Effector memory CD4-positive, alpha-beta T cell (primary cell): ENCODE measurements at regions not wholly inside any gene's neighbourhood (a gene's known extent, or its start where the extent isn't known, plus 50 kb on each side); places are given as distances from the start of the nearest gene placed in this dataset.

Experiments used
- DNase-seq, 3 donors: peaks; one replicate each; pipeline ENCODE4 v3.0.0-alpha.2; 2020
- H3K27ac ChIP-seq: 2 replicates; pipeline ENCODE4 v1.7.0; 2013; ENCODE audit warnings: mild to moderate bottlenecking, low read length, moderate library complexity; ENCODE audit not compliant: insufficient read depth, poor library complexity, severe bottlenecking
- H3K27me3 ChIP-seq: replicated peaks from 2 replicates; pipeline ENCODE4 v1.7.0; 2013; ENCODE audit warnings: mild to moderate bottlenecking, low read length; ENCODE audit not compliant: insufficient read depth, control insufficient read depth, poor library complexity, severe bottlenecking
- H3K36me3 ChIP-seq: 2 replicates; pipeline ENCODE4 v1.7.0; 2013; ENCODE audit warnings: mild to moderate bottlenecking, low read length, moderate library complexity; ENCODE audit not compliant: control insufficient read depth, insufficient read depth
- H3K4me1 ChIP-seq: 2 replicates; pipeline ENCODE4 v1.7.0; 2013; ENCODE audit warnings: low read length, mild to moderate bottlenecking; ENCODE audit not compliant: control insufficient read depth, insufficient read depth, poor library complexity, severe bottlenecking
- H3K4me3 ChIP-seq: 2 replicates; pipeline ENCODE4 v1.7.0; 2013; ENCODE audit warnings: low read length, low read depth, mild to moderate bottlenecking; ENCODE audit not compliant: insufficient read depth, poor library complexity, severe bottlenecking
- H3K9me3 ChIP-seq: 2 replicates; pipeline ENCODE4 v1.7.0; 2013; ENCODE audit warnings: mild to moderate bottlenecking, low read length, moderate library complexity; ENCODE audit not compliant: control insufficient read depth

DNA sequence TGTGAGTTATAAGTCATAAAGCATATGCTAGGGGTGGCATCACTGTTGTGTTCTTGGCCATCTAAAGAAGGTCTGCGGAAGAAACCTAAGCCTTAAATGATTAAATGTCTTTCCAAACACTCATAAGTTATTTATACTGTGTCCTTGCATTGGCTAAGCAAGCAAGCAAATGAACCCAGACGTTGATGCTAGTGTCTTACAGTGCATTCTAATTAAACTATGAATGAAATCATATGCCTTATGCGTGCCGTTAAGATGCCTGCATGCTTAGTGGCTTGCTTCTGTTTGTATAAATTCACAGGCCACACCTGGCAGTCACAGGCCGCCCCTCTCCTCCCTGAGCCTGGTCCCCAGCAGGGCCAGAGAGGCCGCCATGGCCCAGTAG, 49.9 kb downstream of the RIN2 start:
- Histone ChIP-seq H3K4me1 (no peaks in the 10 kb centered on the region), H3K27ac (no peak overlapping the region), H3K27me3 (no peaks in the 10 kb centered on the region), H3K4me3 (no peak overlapping the region), H3K9me3 (no peaks in the 10 kb centered on the region), H3K36me3 (no peaks in the 10 kb centered on the region)
- DNase-seq, result no peak

DNA sequence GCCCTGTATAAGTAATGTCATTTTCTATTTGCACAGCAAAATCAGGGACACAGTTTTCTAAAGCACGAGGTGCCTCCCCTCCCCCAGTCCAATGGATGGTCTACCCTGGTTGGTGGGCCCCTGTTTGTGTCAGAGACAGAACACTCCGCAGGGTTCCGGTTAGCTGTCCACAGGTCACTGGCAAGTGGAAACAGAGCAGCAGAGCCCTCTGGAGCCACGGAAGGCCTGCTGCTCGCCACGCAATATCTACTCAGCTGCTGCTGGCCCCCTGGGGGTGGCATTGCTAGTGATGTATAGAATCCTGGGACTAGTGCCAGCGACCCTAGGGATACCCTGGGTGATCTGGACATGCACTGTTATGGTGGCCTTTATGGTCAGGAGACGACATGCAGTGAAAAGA, 50.4 kb downstream of the RIN2 start:
- Histone ChIP-seq H3K27ac (no peak overlapping the region), H3K4me3 (no peak overlapping the region)

DNA sequence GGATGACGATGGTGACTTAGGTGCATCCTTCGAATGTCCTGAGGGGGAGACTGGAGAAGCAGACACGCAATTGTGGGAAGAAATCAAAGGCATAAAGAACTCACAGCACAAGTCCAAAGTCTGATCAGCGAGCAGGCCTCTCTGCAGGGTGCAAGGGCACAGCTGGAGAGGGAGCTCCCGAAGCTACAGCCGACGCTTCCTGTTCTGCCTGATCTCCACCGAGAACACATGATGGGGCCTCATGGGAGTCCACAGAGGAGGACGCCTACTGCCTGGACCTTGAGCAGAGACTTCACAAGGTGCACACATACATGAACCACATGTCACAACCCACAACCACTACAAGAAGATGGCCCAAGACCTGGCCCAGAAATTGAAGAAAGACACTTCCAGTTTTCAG, 51.4 kb downstream of the RIN2 start:
- no peak for DNase-seq
- Histone ChIP-seq H3K4me1 (no peaks in the 10 kb centered on the region), H3K27me3 (no peaks in the 10 kb centered on the region), H3K27ac (no peak overlapping the region), H3K4me3 (no peak overlapping the region), H3K36me3 (no peaks in the 10 kb centered on the region), H3K9me3 (no peaks in the 10 kb centered on the region)

More for the DNA sequence above, 50.4 kb downstream of the RIN2 start:
- Histone ChIP-seq H3K4me1 (no peaks in the 10 kb centered on the region), H3K36me3 (no peaks in the 10 kb centered on the region), H3K27me3 (no peaks in the 10 kb centered on the region), H3K9me3 (no peaks in the 10 kb centered on the region)
- DNase-seq, result no peak

DNA sequence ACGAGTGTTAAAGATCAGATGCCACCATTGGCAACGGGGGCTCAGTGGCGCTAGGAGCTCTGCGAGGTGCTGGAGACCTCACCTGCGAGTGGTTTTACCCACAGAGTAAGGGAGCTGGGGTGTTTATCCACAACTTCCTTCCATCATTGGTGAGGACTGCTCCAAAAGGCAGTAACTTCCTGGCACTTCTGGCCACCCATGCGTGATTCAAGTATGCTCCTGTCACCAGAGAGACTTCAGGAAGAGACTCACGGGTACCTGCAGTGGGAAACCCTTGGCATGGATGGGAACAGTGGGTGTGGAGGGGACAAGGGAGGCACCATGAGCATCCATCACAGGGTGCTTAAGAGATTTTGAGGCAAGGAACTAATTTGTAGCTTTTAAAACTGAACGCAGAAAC, 53.2 kb downstream of the RIN2 start:
- H3K4me1 ChIP-seq, result no peaks in the 10 kb centered on the region
- no peaks in the 10 kb centered on the region for H3K27me3 ChIP-seq
- DNase-seq, result no peak
- H3K27ac ChIP-seq, result no peak overlapping the region
- no peaks in the 10 kb centered on the region for H3K9me3 ChIP-seq
- H3K36me3 ChIP-seq, result no peaks in the 10 kb centered on the region
- no peak overlapping the region for H3K4me3 ChIP-seq

DNA sequence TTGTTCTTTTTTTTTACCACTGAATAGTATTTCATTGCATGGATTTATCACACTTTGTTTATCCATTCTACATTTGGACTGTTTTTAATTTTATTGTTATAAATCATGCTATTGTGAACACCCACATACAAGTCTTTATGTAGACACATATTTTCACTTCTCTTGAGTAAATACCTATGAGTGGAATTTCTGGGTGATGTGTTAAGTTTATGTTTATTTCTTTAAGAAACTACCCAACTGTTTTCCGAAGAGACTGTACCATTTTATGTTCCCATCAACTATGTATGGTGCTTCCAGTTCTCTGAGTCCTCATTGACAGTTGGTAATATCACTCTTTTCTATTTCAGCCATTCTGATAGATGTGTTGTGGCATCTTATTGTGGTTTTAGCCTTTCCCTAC, 54.0 kb downstream of the RIN2 start:
- Histone ChIP-seq H3K27ac (no peak overlapping the region), H3K4me3 (no peak overlapping the region), H3K9me3 (no peaks in the 10 kb centered on the region), H3K4me1 (no peaks in the 10 kb centered on the region), H3K27me3 (no peaks in the 10 kb centered on the region), H3K36me3 (no peaks in the 10 kb centered on the region)
- no peak for DNase-seq

DNA sequence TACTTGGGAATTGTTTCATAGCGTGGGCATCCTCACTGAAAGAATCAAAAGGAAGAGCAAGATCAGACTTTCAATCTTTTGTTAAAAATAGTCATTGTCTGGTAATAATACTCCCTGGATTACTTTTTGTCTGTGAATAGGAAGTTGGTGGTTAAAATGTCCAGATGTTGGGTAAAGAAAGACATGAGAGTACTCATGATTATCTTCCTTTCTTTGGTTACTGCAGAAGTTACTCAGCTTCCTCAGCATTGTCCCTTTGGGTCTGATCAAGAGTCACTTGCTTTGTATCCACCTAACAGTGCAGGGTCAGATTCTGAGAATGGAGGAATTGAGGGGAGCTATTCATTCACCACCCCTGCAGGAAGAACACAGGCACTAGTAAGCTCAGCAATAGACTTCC, 54.6 kb downstream of the RIN2 start:
- H3K9me3 ChIP-seq, result no peaks in the 10 kb centered on the region
- H3K27ac ChIP-seq, result no peak overlapping the region
- H3K36me3 ChIP-seq, result no peaks in the 10 kb centered on the region
- no peak for DNase-seq
- no peaks in the 10 kb centered on the region for H3K27me3 ChIP-seq
- H3K4me3 ChIP-seq, result no peak overlapping the region
- no peaks in the 10 kb centered on the region for H3K4me1 ChIP-seq

DNA sequence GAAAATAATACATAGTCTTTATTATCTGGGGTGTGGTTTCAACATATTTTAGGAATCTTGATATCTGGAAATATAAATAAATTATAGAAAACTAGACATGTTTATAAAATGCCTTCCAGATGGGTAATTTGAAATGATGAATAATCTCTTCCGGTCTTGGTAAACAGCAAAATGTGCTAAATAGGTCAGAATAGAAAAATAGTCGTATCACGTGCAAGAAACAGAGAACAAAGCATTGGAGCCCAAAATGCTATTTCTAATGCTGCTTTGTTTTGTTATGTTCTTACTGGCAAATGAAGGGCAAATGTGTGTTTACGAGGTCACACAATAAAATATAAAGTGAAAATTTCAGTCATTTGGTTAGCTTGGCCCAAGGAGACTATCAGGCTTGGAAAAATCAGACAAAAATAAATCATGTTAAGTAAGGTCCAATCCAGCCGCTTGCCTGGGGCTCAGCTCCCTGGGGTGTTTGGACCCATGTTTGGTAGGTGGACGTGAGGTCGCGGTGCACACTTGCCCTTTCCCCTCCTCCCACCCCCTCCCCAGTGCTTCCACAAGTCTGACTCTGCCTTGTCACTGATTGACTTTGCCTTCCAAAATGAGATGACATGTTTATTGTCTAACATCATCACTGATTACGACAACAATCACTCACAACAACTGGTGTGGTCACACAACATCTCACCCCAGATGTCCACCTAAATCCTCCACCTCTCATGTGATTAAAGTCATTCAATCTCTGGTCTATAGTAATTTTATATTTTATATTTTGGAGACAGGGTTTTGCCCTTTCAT, 56.0 kb downstream of the RIN2 start:
- H3K4me3 ChIP-seq, result no peak overlapping the region
- no peaks in the 10 kb centered on the region for H3K9me3 ChIP-seq
- H3K4me1 ChIP-seq, result no peaks in the 10 kb centered on the region
- H3K27ac ChIP-seq, result no peak overlapping the region
- DNase-seq, result no peak
- H3K27me3 ChIP-seq, result no peaks in the 10 kb centered on the region
- H3K36me3 ChIP-seq, result no peaks in the 10 kb centered on the region

DNA sequence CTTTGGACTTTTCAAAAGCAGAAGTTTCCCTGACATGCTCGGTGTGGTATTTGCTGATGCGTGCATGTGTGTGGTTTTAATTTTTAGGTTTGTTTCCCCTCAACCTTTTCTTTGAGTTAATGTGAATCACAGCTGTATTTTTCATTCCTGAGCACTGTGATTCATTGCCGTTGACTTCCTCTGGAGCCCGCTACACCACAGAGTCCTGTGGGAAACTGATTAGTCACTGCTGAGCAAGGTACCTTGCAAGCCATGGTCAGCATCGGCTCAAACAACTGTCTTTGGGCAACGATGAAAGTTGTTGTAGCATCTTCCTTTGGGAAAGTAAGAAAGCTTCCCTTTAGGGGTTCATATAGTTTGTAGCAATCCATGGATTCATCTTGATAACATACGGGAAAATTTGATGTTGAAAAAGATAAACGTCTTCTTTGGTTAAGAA, 57.5 kb downstream of the RIN2 start:
- DNase-seq, result no peak
- no peaks in the 10 kb centered on the region for H3K4me1 ChIP-seq

DNA sequence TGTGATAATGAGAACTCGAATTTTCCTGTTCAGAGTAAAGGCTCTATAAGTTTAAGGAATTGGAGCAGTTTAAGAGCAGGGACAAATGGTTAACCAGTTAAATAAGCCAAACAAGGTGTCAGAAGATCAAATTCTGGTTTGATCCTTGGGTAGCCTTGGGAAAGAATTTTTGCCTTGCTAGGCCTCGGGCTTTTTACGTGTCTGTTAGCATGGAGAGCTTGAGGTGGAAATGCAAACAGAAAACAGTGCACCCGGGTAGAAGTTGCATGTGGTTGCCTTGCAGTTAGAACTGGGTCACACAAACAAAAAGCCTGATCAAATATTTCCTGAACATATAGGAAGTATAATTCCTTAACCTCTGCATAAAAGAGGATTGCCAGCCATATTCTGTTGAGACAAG, 58.3 kb downstream of the RIN2 start:
- no peak for DNase-seq
- Histone ChIP-seq H3K4me1 (no peaks in the 10 kb centered on the region), H3K27me3 (no peaks in the 10 kb centered on the region)

More for the DNA sequence above, 57.5 kb downstream of the RIN2 start:
- Histone ChIP-seq H3K27ac (no peak overlapping the region), H3K27me3 (no peaks in the 10 kb centered on the region), H3K4me3 (no peak overlapping the region), H3K9me3 (no peaks in the 10 kb centered on the region), H3K36me3 (no peaks in the 10 kb centered on the region)

DNA sequence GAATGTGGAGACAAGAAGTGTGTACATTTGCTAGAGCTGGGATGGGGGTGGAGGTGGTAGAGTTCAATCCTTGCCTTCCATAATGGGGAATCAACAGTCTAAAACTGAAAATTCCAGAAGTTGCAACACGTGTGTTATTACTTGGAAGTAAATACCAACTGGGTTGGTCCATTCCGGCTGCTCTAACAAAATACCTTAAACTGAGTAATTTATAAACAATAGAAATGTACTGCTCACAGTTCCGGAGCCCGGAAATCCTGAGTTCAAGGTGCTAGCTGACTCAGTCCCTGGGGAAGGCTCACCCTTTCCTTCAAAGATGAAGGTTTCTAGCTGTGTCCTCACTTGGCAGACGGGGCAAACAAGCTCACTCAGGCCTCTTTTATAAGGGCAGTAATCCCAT, 59.0 kb downstream of the RIN2 start:
- Histone ChIP-seq H3K27ac (no peak overlapping the region), H3K36me3 (no peaks in the 10 kb centered on the region), H3K4me1 (no peaks in the 10 kb centered on the region), H3K9me3 (no peaks in the 10 kb centered on the region), H3K27me3 (no peaks in the 10 kb centered on the region), H3K4me3 (no peak overlapping the region)
- DNase-seq, result no peak

More for the DNA sequence above, 58.3 kb downstream of the RIN2 start:
- Histone ChIP-seq H3K36me3 (no peaks in the 10 kb centered on the region), H3K4me3 (no peak overlapping the region), H3K27ac (no peak overlapping the region), H3K9me3 (no peaks in the 10 kb centered on the region)
